ENCODE measurements at regions not wholly inside any gene's neighbourhood (a gene's known extent, or its start where the extent isn't known, plus 50 kb on each side); places are given as distances from the start of the nearest gene placed in this dataset.

- no peak for TF ChIP-seq CTCF (conservative IDR thresholded peaks at IDR 0.05)
- no peak for TF ChIP-seq ZFX (IDR thresholded peaks at IDR 0.05)
Measured at GRCh38 chr4:3865986-3866812, 100.0 kb downstream of the ADRA2C start.
